ENCODE measurements at regions not wholly inside any gene's neighbourhood (a gene's known extent, or its start where the extent isn't known, plus 50 kb on each side); places are given as distances from the start of the nearest gene placed in this dataset.
"Not testable (repeated sequence)": the region's sequence is repeated elsewhere in the genome, so short reads cannot be mapped to it uniquely, and the experiment has no call there.

DNA sequence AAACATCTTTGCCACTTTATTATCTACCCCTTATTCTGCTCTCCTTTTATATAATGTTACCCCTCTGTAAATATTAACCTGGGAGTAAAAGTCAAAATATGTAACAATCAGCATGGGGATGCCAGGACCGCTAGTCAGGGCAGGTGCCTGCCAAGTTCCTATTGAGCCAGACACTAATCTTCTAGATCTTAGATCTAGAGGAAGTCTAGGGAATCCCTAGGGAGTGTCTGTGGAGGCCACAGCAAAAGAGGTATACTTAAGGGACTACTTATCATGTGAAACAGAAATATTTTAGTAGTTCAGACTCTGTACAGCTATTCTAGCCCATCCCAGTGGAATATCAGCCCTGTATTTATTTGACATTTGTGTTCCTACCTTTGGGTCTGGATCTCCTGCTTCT, 600.8 kb upstream of the CDH2 start:
- no peak for DNase-seq (ENCODE audit: low spot score)

DNA sequence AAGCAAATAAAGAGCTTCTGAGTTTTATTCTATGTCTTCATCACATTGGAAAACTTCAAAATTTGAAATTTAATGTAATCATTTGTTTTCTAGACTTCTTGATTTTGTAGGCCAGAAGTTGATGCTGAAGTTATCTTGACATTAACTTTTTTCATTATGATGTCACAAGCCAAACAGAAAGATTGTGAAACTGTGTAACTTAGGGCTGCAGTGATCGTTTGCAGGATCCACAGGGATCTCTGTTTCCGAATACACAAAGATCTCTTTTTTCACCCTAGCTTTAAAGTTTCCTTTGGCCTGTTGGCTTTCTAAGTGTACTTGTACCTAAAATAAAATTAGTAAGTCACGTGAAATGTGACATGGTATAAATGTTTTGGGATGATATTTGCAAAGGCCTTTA, 594.9 kb upstream of the CDH2 start:
- DNase-seq (ENCODE audit: low spot score) = no peak

DNA sequence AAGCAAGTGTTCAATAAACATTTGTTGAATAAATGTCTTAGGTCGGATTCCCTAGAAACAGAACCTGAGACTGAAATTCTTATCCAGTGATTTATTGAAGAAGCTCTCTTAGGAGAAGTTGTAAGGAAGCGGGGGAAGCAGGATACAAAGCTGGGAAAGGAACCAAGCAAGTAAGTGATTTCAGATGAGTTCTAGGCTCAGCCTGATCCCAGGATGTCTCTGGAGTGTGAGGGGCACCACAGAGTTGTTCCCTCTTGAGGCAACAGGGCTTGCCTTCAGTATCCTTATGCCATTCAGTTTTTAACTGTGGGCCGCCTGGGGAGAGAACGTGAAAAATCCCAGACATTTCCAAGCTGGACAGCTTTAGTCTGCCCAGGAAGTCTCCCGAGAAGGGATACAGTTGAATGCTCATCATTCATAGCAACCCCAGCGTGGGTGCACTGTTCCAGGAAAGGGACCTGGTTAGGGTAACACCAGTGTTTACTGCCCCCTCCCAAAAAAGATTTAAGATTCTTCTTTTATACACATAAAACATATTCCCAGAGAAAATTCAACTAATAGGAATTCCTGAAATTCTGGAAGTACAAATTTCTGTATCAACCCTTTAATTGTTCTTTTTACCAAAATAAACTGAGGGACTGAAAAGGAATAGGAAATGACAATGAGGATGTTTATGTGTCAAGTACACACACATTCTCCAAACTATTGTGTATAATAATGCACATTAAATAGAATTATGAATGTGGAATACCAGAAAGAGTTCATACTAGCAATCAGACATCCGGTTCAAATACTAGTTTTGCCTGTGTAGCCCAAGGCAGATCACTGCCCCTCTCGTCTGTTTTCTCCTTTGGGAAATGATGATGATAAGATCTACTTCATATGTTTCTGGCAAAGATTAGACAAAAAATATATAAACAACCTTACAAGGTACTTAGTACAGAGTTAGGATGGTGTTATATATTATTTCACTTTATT, 592.1 kb upstream of the CDH2 start:
- DNase-seq (ENCODE audit: low spot score) = no peak

DNA sequence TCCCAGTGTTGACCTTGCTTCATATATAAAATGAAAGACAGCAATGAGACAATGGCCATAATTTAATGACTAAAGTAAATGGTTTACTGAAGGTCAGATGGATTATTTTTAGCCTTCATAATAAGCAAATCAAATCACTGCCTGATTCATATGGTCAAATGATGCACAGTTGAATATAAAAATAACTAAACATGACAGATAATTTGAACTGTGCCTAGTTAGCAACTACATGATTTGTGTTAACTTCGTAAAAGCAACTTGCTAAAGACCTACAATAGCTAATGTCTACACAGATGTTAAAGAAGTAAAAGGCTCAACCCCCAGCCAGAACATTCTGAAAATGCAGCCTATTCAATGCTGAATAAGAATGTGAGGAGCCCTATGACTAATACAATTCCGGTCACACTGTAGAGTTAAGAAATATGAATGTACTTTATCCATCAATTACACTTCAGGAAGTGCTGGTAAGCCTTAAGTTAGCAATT, 590.8 kb upstream of the CDH2 start:
- DNase-seq (ENCODE audit: low spot score) = no peak

DNA sequence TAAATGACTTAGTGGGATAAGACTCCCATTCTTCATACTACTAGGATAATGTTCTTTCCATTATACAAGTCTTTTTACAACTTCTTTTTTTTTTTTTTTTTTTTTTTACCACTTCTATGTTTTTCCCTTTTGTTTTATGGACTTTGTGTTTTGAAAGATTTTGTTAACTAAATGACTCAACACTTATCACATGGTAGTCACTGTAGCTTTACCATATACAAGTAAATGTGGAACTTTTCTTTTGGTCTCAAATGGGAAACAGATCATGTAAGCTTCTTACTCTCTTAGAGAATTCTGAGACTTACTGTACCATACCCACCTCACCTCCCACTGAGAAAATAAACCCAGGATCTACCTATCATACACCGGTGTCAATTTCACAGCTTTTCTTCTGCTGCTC, 590.3 kb upstream of the CDH2 start:
- no peak for DNase-seq (ENCODE audit: low spot score)

DNA sequence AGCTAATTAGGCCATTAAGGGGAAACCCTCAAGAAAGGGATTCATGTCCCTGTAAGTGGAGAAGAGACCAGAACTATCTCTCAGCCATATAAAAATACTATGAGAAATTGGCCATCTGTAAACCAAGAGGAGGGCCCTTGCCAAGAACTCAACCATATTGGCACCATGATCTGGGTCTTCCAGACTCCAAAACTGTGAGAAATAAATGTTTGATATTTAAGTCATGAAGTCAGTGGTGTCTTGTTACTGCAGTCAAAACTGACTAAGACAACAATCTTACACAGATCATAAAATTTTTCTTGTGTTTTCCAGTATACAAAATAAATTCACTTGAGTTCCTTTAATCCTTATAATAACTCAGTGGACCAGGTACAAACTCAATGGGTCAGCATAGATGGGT, 589.8 kb upstream of the CDH2 start:
- no peak for DNase-seq (ENCODE audit: low spot score)

DNA sequence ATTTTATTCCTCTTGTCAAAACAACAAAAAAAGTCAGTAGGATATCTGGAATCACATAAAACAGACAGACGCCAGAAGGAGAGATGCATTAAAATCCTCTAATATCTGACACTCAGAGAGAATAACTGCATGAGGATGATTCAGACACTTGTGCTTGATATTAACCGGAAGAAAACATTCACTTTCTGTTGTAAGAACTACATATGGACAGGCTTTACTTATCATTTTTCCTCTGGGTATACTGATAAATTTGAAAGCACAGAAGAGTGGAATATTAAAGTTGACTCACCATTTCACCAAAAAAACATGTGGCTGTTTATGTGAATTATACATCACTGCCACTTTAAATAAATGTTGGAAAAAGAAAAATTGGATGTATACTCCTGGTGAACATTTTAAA, 589.1 kb upstream of the CDH2 start:
- no peak for DNase-seq (ENCODE audit: low spot score)

DNA sequence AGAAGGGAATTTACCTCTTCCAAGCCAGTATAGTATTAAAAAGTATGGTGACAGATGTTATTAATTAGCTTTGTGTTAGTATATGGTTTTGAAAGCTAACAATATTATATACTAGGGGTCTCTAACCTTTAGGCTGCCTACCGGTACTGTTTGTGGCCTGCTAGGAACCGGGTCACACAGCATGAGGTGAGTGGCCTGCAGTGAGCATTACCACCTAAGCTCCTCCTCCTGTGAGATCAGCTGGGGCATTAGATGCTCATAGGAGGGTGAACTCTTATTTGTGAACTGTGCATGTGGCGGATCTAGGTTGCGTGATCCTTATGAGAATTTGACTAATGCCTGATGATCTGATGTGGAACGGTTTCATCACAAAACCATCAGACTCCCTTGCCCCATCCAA, 583.4 kb upstream of the CDH2 start:
- no peak for DNase-seq (ENCODE audit: low spot score)

DNA sequence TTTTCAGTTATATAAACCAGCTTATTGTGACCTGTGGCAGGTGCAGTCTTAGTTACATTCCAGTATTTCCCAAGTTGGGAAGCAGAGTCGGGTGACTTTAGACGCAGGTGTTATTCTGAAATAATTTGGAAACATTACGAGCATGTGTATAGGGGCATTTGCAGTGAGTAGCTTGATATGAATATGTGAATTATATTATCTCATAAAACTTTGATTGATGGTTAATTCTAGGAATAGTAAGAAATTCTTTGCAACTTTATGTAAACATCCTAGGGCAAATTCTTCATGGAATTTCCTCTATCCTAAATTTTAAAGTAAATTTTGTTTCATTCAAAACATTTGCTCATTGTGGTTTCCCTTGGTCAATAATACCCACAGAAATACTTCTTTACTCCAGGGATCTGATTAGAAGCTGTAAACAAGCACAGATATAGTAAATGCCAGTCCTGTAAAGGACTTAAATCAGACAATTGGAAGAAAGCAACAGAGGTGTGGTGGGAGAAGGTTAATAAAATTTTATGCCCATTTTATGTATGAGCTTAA, 580.6 kb upstream of the CDH2 start:
- DNase-seq (ENCODE audit: low spot score) = no peak

DNA sequence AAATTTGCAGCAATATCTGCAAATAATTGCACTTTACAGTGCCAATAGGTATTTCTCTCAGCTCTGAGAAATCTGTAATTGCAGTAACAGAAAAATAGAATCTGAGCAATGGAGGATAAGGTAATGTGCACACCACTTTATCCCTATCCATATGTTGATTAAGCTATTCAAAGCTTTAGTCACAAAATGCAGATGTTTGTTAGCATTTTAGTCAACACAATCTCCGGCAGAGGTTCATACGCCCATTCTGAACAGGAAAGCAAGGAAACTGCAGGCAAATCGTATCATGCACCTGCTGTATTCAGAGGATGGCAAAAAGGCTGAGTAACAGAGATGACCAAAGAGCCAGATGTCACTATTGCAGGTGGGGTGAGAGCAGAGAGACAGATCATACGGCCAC, 566.2 kb upstream of the CDH2 start:
- DNase-seq (ENCODE audit: low spot score) = no peak

DNA sequence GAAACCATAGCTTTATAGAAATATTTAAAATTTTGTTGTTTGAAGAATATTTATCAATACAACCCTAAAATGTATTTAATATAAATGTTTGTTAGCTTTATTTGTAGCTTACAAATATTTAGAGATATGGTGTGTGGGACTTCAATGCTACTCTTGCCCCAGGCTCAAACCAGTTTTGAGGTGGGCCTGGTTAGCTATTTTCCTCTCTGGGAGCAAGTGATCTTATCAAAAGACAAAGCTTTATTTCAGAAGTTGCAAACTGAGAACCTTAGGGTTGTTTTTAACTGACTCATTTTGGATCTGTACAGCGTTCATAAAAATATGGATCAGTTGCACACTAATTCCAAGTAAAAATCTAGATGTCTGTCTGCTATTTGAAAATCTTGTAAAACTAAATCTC, 563.6 kb upstream of the CDH2 start:
- DNase-seq (ENCODE audit: low spot score) = no peak

DNA sequence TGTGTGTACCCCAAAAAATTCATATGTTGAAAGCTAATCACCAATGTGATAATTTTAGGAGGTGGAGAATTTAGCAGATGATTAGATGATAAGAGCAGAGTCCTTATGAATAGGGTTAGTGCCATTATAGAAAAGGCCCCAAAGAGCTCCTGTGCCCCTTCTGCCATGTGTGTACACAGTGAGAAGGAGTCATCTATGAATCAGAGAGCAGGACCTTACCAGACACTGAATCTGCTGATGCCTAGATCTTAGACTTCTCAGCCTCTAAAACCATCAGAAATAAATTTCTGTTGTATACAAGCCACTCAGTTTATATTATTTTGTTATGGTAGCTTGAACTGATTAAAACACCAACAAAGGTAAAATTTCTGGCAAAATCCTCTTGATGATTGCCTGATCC, 560.0 kb upstream of the CDH2 start:
- DNase-seq (ENCODE audit: low spot score) = no peak

DNA sequence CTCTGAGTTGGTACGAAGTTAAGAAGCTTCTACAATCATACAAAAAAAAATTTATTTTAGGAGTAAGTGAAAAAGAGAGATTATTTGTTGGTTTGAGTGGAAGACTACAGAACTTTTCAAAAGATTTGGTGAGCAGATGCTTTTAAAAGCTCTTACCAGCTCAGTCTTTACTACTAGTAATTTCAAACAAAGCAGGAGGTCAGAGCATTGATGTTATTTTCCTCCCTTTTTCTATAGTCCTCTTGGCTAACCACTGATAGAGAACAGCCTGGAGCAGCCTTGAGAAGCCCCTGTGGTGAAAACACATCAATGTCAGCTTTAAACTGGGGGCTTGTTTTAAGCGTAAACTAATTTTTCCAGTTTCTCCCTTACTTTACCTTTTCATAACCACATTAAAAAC, 559.3 kb upstream of the CDH2 start:
- no peak for DNase-seq (ENCODE audit: low spot score)

DNA sequence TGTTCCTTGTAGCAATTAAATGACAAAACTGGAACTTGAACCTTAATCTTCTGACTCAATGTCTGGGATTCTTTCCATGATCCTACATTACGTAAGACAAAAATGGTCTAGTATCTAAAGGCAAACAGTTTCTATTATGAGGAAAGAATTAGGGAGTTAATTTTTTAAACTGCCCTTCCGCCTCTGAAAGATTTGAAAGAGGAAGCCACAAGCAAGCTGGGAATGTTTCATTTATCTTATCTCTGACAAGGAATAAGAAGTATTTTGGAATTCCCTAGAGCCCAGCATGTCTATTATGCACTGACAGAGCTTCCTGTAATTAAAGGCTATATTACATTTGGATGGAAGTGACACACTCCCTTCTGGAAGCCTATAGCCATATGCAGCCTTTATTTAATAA, 558.8 kb upstream of the CDH2 start:
- DNase-seq (ENCODE audit: low spot score) = no peak

DNA sequence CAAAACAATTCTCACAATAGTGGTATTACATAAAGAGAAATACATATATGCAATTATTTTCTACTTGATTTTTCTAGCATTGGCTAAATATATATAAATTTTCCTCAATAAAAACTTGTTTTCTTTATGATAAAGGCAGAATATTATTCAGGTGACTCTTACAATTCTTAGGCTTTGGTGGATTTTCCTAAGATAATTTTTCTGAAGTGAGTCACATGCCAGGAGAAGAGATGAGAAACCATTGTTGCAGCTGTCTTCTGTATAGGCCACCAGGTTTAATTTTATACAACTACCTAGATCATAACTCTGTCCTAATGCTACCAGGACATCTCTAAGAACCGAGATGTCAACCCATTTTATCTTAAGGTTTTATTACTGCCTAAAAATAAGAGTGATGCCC, 552.4 kb upstream of the CDH2 start:
- DNase-seq (ENCODE audit: low spot score) = no peak

DNA sequence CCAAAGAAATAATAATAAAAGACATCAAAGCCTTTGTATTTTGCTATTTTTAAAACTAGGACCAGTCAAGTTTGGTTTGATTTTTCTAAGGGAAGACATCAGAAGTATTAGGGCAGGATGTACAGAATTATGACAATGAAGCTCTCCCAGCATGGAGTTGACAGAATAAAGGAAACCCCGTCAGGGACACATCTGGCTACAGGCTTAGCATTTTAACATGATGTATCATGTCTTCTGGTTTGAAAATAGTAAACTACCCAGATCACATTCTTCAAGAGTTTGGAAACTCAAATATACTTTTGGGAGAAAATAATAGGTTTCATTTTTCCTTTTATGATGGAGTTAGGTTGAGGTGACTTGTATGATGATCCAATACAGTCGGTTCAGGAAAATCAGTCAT, 552.0 kb upstream of the CDH2 start:
- no peak for DNase-seq (ENCODE audit: low spot score)

DNA sequence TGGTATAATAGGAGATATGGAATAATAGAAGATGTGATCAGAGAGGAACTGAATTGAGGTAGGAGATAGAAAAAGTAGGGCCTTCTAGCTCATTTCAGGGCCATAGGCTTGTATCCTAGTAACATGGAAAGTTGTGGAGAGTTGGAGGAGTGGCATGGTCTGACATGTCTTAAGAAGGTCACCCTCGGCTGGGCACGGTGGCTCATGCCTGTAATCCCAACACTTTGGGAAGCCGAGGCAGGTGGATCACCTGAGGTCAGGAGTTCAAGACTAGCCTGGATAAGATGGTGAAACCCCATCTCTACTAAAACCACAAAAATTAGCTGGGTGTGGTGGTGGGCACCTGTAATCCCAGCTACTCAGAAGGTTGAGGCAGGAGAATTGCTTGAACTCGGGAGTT, 550.3 kb upstream of the CDH2 start:
- not testable (repeated sequence) for DNase-seq (ENCODE audit: low spot score)

DNA sequence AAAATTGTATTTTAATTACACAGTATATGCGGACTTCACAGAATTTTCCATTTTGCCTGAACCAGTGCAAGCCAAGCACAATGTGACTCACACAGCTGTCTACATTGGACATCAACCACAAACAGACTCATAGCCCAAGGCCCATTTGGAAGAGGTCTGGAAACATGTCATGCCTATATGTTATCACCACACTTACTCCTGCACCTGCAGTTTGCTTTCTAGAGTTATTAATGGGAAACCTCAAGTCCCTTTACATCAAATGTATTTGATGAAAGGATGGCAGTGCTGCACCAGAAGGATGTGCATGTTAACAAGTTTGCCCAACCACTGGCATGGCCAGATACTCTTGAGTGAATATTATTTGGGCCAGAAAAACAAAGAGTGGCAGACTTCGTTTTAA, 548.9 kb upstream of the CDH2 start:
- no peak for DNase-seq (ENCODE audit: low spot score)

DNA sequence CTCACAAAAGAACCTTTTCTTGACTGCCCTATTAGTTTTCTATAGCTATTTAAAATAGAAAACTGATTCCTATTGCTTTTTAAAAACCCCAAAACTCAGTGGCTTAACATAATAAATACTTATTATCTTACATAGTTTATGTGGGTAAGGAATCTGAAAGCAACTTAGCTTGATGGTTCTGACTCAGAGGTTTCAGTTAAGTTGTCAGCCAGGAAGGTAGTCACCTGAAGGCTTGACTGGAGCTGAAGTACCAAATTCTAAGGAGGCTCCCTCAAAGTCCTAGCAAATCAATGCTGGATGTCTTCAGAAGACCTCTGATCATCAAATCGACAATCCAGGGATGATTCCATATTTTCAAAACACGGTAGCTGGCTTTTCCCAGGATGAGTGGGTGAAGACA, 546.6 kb upstream of the CDH2 start:
- no peak for DNase-seq (ENCODE audit: low spot score)

DNA sequence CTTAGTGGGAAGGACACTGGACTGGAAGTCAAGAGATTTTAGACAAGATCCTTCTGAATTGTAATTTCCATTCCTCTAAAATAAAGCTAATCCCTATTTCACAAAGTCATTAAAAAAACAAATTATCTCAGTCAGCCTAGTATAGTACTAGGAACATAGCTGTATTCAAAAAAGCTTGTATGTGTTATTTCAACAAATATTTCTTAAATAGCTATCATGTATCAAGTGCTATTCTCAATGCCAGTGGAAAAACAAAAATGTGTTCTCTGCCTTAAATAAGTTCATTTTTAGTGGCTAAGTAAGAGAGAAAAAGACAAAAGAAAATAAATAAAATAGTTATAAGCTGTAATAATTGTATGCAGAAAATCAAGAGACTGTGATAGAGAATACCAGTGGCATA, 541.8 kb upstream of the CDH2 start:
- no peak for DNase-seq (ENCODE audit: low spot score)

DNA sequence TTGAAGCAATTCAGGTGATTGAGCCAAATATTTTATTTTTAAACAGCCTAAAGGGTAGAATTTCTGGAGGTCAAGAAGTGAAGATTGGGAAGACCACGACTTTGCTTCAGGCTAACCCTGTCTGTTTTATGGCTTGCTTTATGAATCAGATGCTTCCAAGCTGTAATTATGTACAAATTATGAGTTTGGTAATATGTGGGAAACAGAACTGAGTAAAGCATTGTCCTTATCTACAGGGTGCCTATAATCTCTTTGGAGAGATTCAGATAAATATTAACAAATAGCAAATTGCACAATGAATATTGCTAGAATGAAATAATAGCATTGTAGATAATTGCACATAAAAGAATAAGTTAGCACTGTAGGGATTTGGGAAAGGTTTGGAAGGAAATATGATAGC, 539.4 kb upstream of the CDH2 start:
- no peak for DNase-seq (ENCODE audit: low spot score)

DNA sequence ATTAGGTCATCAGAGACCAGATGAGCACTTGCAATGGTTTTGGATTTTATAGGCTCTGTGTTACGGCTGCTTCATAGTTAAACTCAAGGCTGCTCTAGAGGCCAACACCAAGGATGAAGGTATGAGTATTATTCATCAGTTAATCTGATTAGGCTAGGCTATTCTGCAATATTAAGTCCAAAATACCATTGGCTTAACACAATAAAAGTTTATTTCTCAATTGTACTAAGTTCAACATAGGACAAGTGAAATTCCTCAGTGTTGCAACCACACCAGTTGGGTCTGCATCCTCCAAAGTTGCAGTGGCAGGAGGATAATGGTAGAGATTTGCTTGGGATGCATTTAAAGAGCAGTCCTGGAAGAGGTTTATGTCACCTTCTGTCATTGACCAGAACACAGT, 538.3 kb upstream of the CDH2 start:
- DNase-seq (ENCODE audit: low spot score) = no peak

DNA sequence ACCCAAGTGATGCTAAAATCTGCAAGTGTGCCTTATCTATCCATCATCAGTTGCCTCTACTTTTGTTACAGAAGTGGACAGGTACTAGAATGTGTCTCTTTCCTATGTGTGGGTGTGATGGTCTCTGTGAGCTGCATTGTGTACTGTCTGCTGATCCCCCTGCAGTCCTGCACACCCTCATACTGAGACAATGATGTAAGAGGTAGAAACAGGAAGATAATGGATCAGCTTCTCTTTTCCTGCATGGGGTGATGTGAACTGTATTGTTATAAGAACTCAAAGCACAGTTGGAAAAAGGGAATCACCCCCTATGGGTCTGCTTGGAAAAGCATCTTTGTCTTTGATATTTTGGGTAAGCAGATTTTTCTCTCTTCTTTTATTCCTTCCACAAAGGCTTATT, 537.6 kb upstream of the CDH2 start:
- DNase-seq (ENCODE audit: low spot score) = no peak
